Thoracic aorta (tissue), 2 donors: ENCODE measurements at regions not wholly inside any gene's neighbourhood (a gene's known extent, or its start where the extent isn't known, plus 50 kb on each side); places are given as distances from the start of the nearest gene placed in this dataset.

Source experiments
- ATAC-seq: fragments of 150-250 bp; one replicate; pipeline ENCODE4 v1.8.0; 2017; ENCODE audit warnings: low read depth; ENCODE audit not compliant: insufficient number of reproducible peaks, low FRiP score
- DNase-seq: peaks from one replicate; pipeline ENCODE4 v3.0.0-alpha.2; 2020; ENCODE audit warnings: low spot score
- H3K27ac ChIP-seq, 2 donors: fragments of 200-600 bp; sonication (generic); 1 replicate in 1 of 2; 2 replicates in 1 of 2; pipeline ENCODE4 v1.5.1; 2016; ENCODE audit warnings: mild to moderate bottlenecking in 2 of 2, moderate library complexity in 2 of 2
- H3K27me3 ChIP-seq: fragments of 200-600 bp; sonication (generic); replicated peaks from 2 replicates; pipeline ENCODE4 v1.6.0; 2016; ENCODE audit warnings: mild to moderate bottlenecking; ENCODE audit not compliant: insufficient read depth
- H3K36me3 ChIP-seq: fragments of 200-600 bp; sonication (generic); one replicate; pipeline ENCODE4 v1.5.1; 2016
- H3K4me1 ChIP-seq, 2 donors: fragments of 200-600 bp; sonication (generic); 1 replicate in 1 of 2; 2 replicates in 1 of 2; pipeline versions ENCODE4 v1.5.1 to v1.6.0; 2016; ENCODE audit warnings: low read depth in 2 of 2, mild to moderate bottlenecking in 1 of 2; ENCODE audit not compliant: control insufficient read depth in 1 of 2
- H3K4me3 ChIP-seq: fragments of 200-600 bp; sonication (generic); 2 replicates; pipeline ENCODE4 v1.5.1; 2016; ENCODE audit warnings: mild to moderate bottlenecking
- H3K9me3 ChIP-seq: fragments of 200-600 bp; sonication (generic); 2 replicates; pipeline ENCODE4 v1.5.1; 2016
- CTCF ChIP-seq: fragments of 200-600 bp; sonication (generic); IDR thresholded peaks from one replicate; pipeline ENCODE4 v1.5.1; 2019; ENCODE audit warnings: antibody characterized with exemption

DNA sequence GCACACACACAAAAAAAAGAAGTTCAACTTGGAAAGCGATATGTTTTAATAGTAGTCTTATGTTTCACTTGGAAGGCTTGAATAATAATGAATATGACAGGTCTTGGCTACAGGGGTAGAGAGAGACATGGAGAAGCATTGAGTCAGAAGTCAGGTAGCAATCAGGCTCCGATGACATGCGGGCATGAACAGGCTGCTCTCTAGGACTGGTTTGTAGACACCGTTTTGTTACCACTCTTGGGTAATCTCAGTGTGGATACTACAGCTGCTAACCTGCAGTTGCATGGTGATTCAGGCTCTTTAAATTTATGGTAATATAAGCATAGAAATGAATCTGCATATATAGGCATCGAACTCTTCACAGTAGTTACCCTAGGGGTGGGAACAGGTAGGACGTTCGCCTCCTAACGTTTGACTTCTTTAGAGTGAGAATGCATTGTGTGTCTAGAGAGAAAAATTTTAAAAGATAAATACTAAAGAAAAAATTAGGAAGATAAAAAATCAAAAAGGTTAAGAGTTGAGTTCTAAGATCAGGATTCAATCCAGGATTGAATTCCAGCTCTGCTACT, 241.6 kb upstream of the KBTBD8 start:
- Histone ChIP-seq H3K4me1 (no peaks in the 10 kb centered on the region), H3K36me3 (no peaks in the 10 kb centered on the region), H3K9me3 (no peaks in the 10 kb centered on the region), H3K4me3 (no peak overlapping the region), H3K27ac (no peak overlapping the region), H3K27me3 (no peaks in the 10 kb centered on the region)
- DNase-seq: no peak
- no peak for TF ChIP-seq CTCF
- ATAC-seq: no peak

GRCh38 chr3:66761093-66761780, 236.9 kb upstream of the KBTBD8 start:
- no peak for TF ChIP-seq CTCF
- no peak overlapping the region for H3K27ac ChIP-seq
- DNase-seq (no peak), ATAC-seq (no peak)
- H3K36me3 ChIP-seq: no peaks in the 10 kb centered on the region
- H3K27me3 ChIP-seq: no peaks in the 10 kb centered on the region
- H3K9me3 ChIP-seq: no peaks in the 10 kb centered on the region
- peaks cover 5 to 9% of the 10 kb centered on the region in 2 donors for H3K4me1 ChIP-seq
- H3K4me3 ChIP-seq: no peak overlapping the region

GRCh38 chr3:66762916-66763693, 235.0 kb upstream of the KBTBD8 start:
- Histone ChIP-seq H3K4me3 (no peak overlapping the region), H3K9me3 (no peaks in the 10 kb centered on the region), H3K27ac (peak overlapping the region in 1 of 2 donors; percentile 20), H3K4me1 (peaks cover 5 to 9% of the 10 kb centered on the region in 2 donors), H3K36me3 (no peaks in the 10 kb centered on the region), H3K27me3 (no peaks in the 10 kb centered on the region)
- ATAC-seq: peak; percentile 60
- no peak for DNase-seq
- TF ChIP-seq CTCF: no peak

DNA sequence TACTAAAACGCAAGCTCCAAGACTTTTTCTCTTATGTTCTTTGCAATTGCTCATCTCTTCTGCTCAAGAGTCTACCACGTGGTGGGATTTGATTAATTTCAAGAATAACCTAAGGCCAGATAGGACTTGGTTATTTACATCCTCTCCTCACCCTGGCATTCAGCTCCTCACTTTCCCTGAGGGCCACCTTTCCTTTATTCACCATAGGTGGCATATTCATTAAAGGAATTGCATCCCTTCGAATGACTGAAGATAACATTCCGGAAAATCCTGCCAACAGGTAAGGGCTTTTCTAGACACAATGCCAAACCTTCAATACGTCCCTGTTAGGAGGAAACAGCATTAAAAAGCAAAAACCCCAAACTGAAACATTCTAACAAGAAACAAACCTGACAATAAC, 220.0 kb upstream of the KBTBD8 start:
- TF ChIP-seq CTCF: no peak
- ATAC-seq: no peak
- H3K36me3 ChIP-seq: no peaks in the 10 kb centered on the region
- no peak for DNase-seq
- no peaks in the 10 kb centered on the region for H3K27me3 ChIP-seq
- no peak overlapping the region for H3K27ac ChIP-seq
- H3K4me3 ChIP-seq: no peak overlapping the region
- no peaks in the 10 kb centered on the region for H3K9me3 ChIP-seq
- H3K4me1 ChIP-seq: no peaks in the 10 kb centered on the region

DNA sequence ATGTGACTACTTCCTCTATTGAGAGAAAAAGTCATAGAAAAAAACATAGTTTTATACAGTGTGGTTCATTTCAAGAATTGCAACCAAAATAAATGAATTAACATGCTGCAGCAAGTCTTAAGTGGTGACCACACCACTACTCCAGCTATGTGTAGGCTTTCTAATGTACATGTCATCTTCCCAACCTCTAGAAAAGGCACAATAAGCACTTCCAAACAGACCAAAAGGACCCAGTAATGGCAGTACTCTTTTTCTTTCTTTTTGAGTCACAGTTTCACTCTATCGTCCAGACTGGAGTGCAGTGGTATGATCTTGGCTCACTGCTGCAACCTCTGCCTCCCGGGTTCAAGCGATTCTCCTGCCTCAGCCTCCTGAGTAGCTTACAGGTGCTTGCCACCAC, 219.3 kb upstream of the KBTBD8 start:
- Histone ChIP-seq H3K9me3 (no peaks in the 10 kb centered on the region), H3K4me3 (no peak overlapping the region), H3K27me3 (no peaks in the 10 kb centered on the region), H3K4me1 (no peaks in the 10 kb centered on the region), H3K36me3 (no peaks in the 10 kb centered on the region), H3K27ac (no peak overlapping the region)
- DNase-seq (no peak), ATAC-seq (no peak)
- no peak for TF ChIP-seq CTCF
